Caco-2 (cell line): ENCODE measurements at regions not wholly inside any gene's neighbourhood (a gene's known extent, or its start where the extent isn't known, plus 50 kb on each side); places are given as distances from the start of the nearest gene placed in this dataset.

Experiments
- BruUV-seq: library from RNA; stranded (reverse); fragments of 400-500 nt; replicated peaks from 2 replicates; lab custom pipeline; 2021; lab: Mats Ljungman, UMichigan
- CTCF ChIA-PET: fragments of 300-600 bp; sonication (Branson Sonifier 250); formaldehyde crosslinking; loops from one replicate; lab custom pipeline; 2022; ENCODE audit warnings: antibody characterized with exemption; lab: Charles Lee
- POLR2A ChIA-PET: fragments of 300-600 bp; sonication (Branson Sonifier 250); formaldehyde crosslinking; loops from one replicate; lab custom pipeline; 2022; ENCODE audit warnings: antibody characterized with exemption; lab: Charles Lee
- DNase-seq, 2 experiments: peaks; one replicate each; pipeline versions ENCODE4 v3.0.0 to v3.0.0-alpha.2; 2020 to 2022
- H3K27me3 ChIP-seq: replicated peaks from 2 replicates; pipeline ENCODE4 v1.6.0; 2011; ENCODE audit warnings: low read length; ENCODE audit not compliant: control insufficient read depth, insufficient read depth
- H3K36me3 ChIP-seq: 2 replicates; pipeline ENCODE4 v1.5.1; 2011; ENCODE audit warnings: low read length; ENCODE audit not compliant: control insufficient read depth, insufficient read depth
- H3K4me1 ChIP-seq: fragments of 250-450 bp; sonication (Bioruptor Pico); 2 replicates; pipeline ENCODE4 v1.5.1; 2020; ENCODE audit warnings: mild to moderate bottlenecking
- H3K4me3 ChIP-seq: 2 replicates; pipeline ENCODE4 v1.5.1; 2011; ENCODE audit warnings: low read depth, mild to moderate bottlenecking, control low read depth, low read length
- H3K9me3 ChIP-seq: fragments of 250-450 bp; sonication (Bioruptor Pico); 2 replicates; pipeline ENCODE4 v1.5.1; 2020; ENCODE audit warnings: mild to moderate bottlenecking, moderate library complexity
- H3K27ac Mint-ChIP-seq: one replicate; pipeline ENCODE4 v1.8.0; 2022; ENCODE audit warnings: mixed read lengths; ENCODE audit not compliant: unreplicated experiment
- H3K27me3 Mint-ChIP-seq: one replicate; pipeline ENCODE4 v1.8.0; 2022; ENCODE audit warnings: mixed read lengths; ENCODE audit not compliant: insufficient read depth, unreplicated experiment
- H3K36me3 Mint-ChIP-seq: one replicate; pipeline ENCODE4 v1.8.0; 2022; ENCODE audit warnings: mild to moderate bottlenecking, mixed read lengths; ENCODE audit not compliant: insufficient read depth, unreplicated experiment
- H3K4me1 Mint-ChIP-seq: one replicate; pipeline ENCODE4 v1.8.0; 2022; ENCODE audit warnings: low read depth, mixed read lengths; ENCODE audit not compliant: unreplicated experiment
- H3K4me3 Mint-ChIP-seq: one replicate; pipeline ENCODE4 v1.8.0; 2022; ENCODE audit warnings: mild to moderate bottlenecking, moderate library complexity, mixed read lengths; ENCODE audit not compliant: unreplicated experiment
- H3K9me3 Mint-ChIP-seq: one replicate; pipeline ENCODE4 v1.8.0; 2022; ENCODE audit warnings: mixed read lengths; ENCODE audit not compliant: unreplicated experiment
- intact Hi-C: fragments of 100-400 bp; cut with micrococcal nuclease; formaldehyde crosslinking; loops from one replicate; pipeline ENCODE4 v1.10.0; 2022; ENCODE audit not compliant: unreplicated experiment
- TF ChIP-seq, protein P1 (sequence below), 2 experiments: fragments of 200-600 bp in 1 of 2; IDR thresholded peaks; 1 replicate in 1 of 2; 2 replicates in 1 of 2; pipeline versions ENCODE4 v1.5.1 to v1.8.0; 2011 to 2022; ENCODE audit warnings: antibody characterized with exemption in 1 of 2, control low read depth in 1 of 2, inconsistent platforms in 1 of 2, low read depth in 1 of 2, low read length in 1 of 2, mild to moderate bottlenecking in 1 of 2, moderate library complexity in 1 of 2; ENCODE audit not compliant: insufficient read depth in 1 of 2, severe bottlenecking in 1 of 2, unreplicated experiment in 1 of 2

DNA sequence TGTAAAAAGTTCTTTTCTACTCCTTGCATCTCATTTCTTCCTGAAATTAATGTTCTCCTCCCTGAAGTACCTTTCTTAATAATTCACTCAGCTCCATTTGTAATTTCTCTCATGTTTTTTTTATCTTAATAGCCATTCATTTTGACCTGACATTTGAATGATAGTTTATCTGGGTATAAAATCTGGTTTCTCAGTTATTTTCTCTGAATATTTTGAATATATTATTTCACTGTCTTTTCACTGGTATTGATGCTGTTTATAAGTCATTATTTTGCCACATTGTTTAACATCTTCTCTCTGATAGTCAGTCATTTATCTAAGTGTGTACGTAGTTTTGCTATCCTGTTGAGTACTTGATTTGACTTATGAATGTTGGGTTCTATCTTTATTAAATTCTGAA lies 68.8 kb upstream of the ARHGAP18 start:
- intact Hi-C loops = no loop called here
- BruUV-seq = no TSS peak
- Mint-ChIP-seq H3K36me3 (no peaks in the 10 kb centered on the region), H3K4me3 (no peak overlapping the region), H3K27me3 (no peaks in the 10 kb centered on the region), H3K9me3 (peaks cover 35% of the 10 kb centered on the region), H3K27ac (no peak overlapping the region), H3K4me1 (no peaks in the 10 kb centered on the region)
- Histone ChIP-seq H3K9me3 (peaks cover 10% of the 10 kb centered on the region), H3K4me3 (no peak overlapping the region), H3K36me3 (no peaks in the 10 kb centered on the region), H3K4me1 (no peaks in the 10 kb centered on the region), H3K27me3 (no peaks in the 10 kb centered on the region)
- DNase-seq = no peak
- ChIA-PET CTCF (no interaction called here), POLR2A (no interaction called here)
- TF ChIP-seq, protein P1, sequence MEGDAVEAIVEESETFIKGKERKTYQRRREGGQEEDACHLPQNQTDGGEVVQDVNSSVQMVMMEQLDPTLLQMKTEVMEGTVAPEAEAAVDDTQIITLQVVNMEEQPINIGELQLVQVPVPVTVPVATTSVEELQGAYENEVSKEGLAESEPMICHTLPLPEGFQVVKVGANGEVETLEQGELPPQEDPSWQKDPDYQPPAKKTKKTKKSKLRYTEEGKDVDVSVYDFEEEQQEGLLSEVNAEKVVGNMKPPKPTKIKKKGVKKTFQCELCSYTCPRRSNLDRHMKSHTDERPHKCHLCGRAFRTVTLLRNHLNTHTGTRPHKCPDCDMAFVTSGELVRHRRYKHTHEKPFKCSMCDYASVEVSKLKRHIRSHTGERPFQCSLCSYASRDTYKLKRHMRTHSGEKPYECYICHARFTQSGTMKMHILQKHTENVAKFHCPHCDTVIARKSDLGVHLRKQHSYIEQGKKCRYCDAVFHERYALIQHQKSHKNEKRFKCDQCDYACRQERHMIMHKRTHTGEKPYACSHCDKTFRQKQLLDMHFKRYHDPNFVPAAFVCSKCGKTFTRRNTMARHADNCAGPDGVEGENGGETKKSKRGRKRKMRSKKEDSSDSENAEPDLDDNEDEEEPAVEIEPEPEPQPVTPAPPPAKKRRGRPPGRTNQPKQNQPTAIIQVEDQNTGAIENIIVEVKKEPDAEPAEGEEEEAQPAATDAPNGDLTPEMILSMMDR (IDR thresholded peaks at IDR 0.05; ENCODE audit: insufficient read depth in 1 of 2, low read depth in 1 of 2, low read length in 1 of 2, severe bottlenecking in 1 of 2, unreplicated experiment in 1 of 2) = no peak

- Histone ChIP-seq H3K4me3 (no peak overlapping the region), H3K4me1 (no peaks in the 10 kb centered on the region), H3K27me3 (no peaks in the 10 kb centered on the region), H3K36me3 (no peaks in the 10 kb centered on the region), H3K9me3 (peaks cover 10% of the 10 kb centered on the region)
- TF ChIP-seq, protein P1 (IDR thresholded peaks at IDR 0.05; ENCODE audit: insufficient read depth in 1 of 2, low read depth in 1 of 2, low read length in 1 of 2, severe bottlenecking in 1 of 2, unreplicated experiment in 1 of 2) = no peak
- no TSS peak for BruUV-seq
- ChIA-PET CTCF (no interaction called here), POLR2A (no interaction called here)
- DNase-seq = no peak
- Mint-ChIP-seq H3K4me1 (no peaks in the 10 kb centered on the region), H3K36me3 (no peaks in the 10 kb centered on the region), H3K27ac (no peak overlapping the region), H3K9me3 (peaks cover 28% of the 10 kb centered on the region), H3K27me3 (no peaks in the 10 kb centered on the region), H3K4me3 (no peak overlapping the region)
- intact Hi-C loops = no loop called here
Observed at GRCh38 chr6:129777371-129777770, 67.4 kb upstream of the ARHGAP18 start.

- Histone ChIP-seq H3K4me1 (no peaks in the 10 kb centered on the region), H3K27me3 (no peaks in the 10 kb centered on the region), H3K36me3 (no peaks in the 10 kb centered on the region), H3K4me3 (no peak overlapping the region), H3K9me3 (peaks cover 10% of the 10 kb centered on the region)
- no peaks in the 10 kb centered on the region for H3K4me1 Mint-ChIP-seq
- intact Hi-C loops = no loop called here
- H3K36me3 Mint-ChIP-seq = no peaks in the 10 kb centered on the region
- TF ChIP-seq, protein P1 (IDR thresholded peaks at IDR 0.05; ENCODE audit: insufficient read depth in 1 of 2, low read depth in 1 of 2, low read length in 1 of 2, severe bottlenecking in 1 of 2, unreplicated experiment in 1 of 2) = no peak
- CTCF ChIA-PET = no interaction called here
- BruUV-seq = no TSS peak
- POLR2A ChIA-PET = no interaction called here
- DNase-seq = no peak
- H3K27ac Mint-ChIP-seq = no peak overlapping the region
- H3K27me3 Mint-ChIP-seq = no peaks in the 10 kb centered on the region
- no peak overlapping the region for H3K4me3 Mint-ChIP-seq
- H3K9me3 Mint-ChIP-seq = peaks cover 25% of the 10 kb centered on the region
Observed at GRCh38 chr6:129776542-129777330, 66.8 kb upstream of the ARHGAP18 start.
